A549 (cell line): ENCODE measurements at regions not wholly inside any gene's neighbourhood (a gene's known extent, or its start where the extent isn't known, plus 50 kb on each side); places are given as distances from the start of the nearest gene placed in this dataset.

ENCODE experiments used
- BHLHE40 ChIP-seq: IDR thresholded peaks from 2 replicates; pipeline ENCODE4 v1.6.1; 2012; ENCODE audit warnings: low read depth, low read length, inconsistent platforms
- CEBPB ChIP-seq, 2 experiments: fragments of >200 bp in 1 of 2; sonication (Bioruptor Twin) in 1 of 2; formaldehyde crosslinking in 1 of 2; IDR thresholded peaks; 2 replicates each; pipeline ENCODE4 v1.6.1; 2012 to 2016
- CTCF ChIP-seq: fragments of >200 bp; sonication (Bioruptor Twin); formaldehyde crosslinking; IDR thresholded peaks from 3 replicates; pipeline ENCODE4 v1.5.1; 2016
- FOXS1 ChIP-seq: fragments of 250-450 bp; sonication (Bioruptor Pico); IDR thresholded peaks from 2 replicates; pipeline ENCODE4 v1.5.0; 2020; ENCODE audit warnings: mild to moderate bottlenecking, moderate library complexity
- GATA3 ChIP-seq: IDR thresholded peaks from 2 replicates; pipeline ENCODE4 v1.6.1; 2012; ENCODE audit warnings: borderline replicate concordance
- JUN ChIP-seq, 2 experiments: fragments of >200 bp; sonication (Bioruptor Twin); formaldehyde crosslinking; IDR thresholded peaks; 2 replicates in 1 of 2; 3 replicates in 1 of 2; pipeline ENCODE4 v1.6.1; 2016 to 2017
- MAZ ChIP-seq: fragments of 150-350 bp; IDR thresholded peaks from 2 replicates; pipeline ENCODE4 v1.6.1; 2014; ENCODE audit warnings: antibody characterized with exemption, low read depth, low read length, borderline replicate concordance
- NFE2L2 ChIP-seq: fragments of 150-350 bp; conservative IDR thresholded peaks from 2 replicates; pipeline ENCODE4 v1.6.1; 2014; ENCODE audit warnings: low read length
- POLR2A ChIP-seq: IDR thresholded peaks from 2 replicates; pipeline ENCODE4 v1.6.1; 2012; ENCODE audit warnings: mild to moderate bottlenecking, low read length
- RCOR1 ChIP-seq: fragments of 150-350 bp; IDR thresholded peaks from 2 replicates; pipeline ENCODE4 v1.6.1; 2014; ENCODE audit warnings: antibody characterized with exemption, low read length, low read depth
- REST ChIP-seq: fragments of 200-600 bp; sonication (generic); IDR thresholded peaks from 2 replicates; pipeline ENCODE4 v1.6.1; 2016; ENCODE audit warnings: antibody characterized with exemption, mild to moderate bottlenecking, moderate library complexity
- RFX5 ChIP-seq: fragments of 450-650 bp; IDR thresholded peaks from 2 replicates; pipeline ENCODE4 v1.7.1; 2014; ENCODE audit warnings: antibody characterized with exemption, mild to moderate bottlenecking, moderate library complexity

- TF ChIP-seq CEBPB (IDR thresholded peaks at IDR 0.05): no peak
- TF ChIP-seq REST: no peak
- TF ChIP-seq RFX5: no peak
- no peak for TF ChIP-seq POLR2A
- no peak for TF ChIP-seq NFE2L2
- TF ChIP-seq MAZ: no peak
- no peak for TF ChIP-seq FOXS1 (CRISPR knock-in tag)
- no peak for TF ChIP-seq JUN (IDR thresholded peaks at IDR 0.05)
- TF ChIP-seq RCOR1: no peak
- TF ChIP-seq CTCF: no peak
- no peak for TF ChIP-seq GATA3
- no peak for TF ChIP-seq BHLHE40
Measured at GRCh38 chr18:1149709-1150108, 245.0 kb downstream of the ADCYAP1 start.
